HepG2 (cell line): ENCODE measurements at regions not wholly inside any gene's neighbourhood (a gene's known extent, or its start where the extent isn't known, plus 50 kb on each side); places are given as distances from the start of the nearest gene placed in this dataset.

Source experiments
- ATAC-seq: fragments of 200-7000 bp; cut with Tn5 transposase; 3 replicates; pipeline ENCODE4 v1.9.1; 2020; ENCODE audit warnings: mild to moderate bottlenecking, moderate library complexity
- BruUV-seq: library from RNA; stranded (reverse); fragments of 400-500 nt; replicated peaks from 2 replicates; lab custom pipeline; 2021; lab: Mats Ljungman, UMichigan
- CTCF ChIA-PET: fragments of 300-600 bp; formaldehyde crosslinking; extraction: SDS; loops from one replicate; lab custom pipeline; 2021; ENCODE audit warnings: low total read pairs, inconsistent platforms, low intra/inter-chr PET ratio; lab: Yijun Ruan, JAX
- POLR2A ChIA-PET: fragments of 350-600 bp; sonication (Branson Sonifier 250); formaldehyde crosslinking; loops from one replicate; lab custom pipeline; 2020; ENCODE audit warnings: antibody characterized with exemption, inconsistent platforms; lab: Yijun Ruan, JAX
- DNase-seq: peaks from one replicate; pipeline ENCODE4 v3.0.0-alpha.2; 2015; ENCODE audit warnings: low spot score
- FAIRE-seq: peaks from 3 replicates; lab custom pipeline; 2011; peaks lifted over from hg19 to GRCh38; lab: Jason Lieb, UNC
- H2AFZ ChIP-seq: one replicate; pipeline ENCODE4 v1.6.1; 2011; ENCODE audit warnings: low read length, inconsistent platforms
- H3K27ac ChIP-seq: fragments of 300-600 bp; 3 replicates; pipeline ENCODE4 v1.8.0; 2011; ENCODE audit warnings: mixed run types, mild to moderate bottlenecking, mixed read lengths, low read length, inconsistent platforms; ENCODE audit not compliant: insufficient read depth; ENCODE audit errors: extremely low read length
- H3K27me3 ChIP-seq, 2 experiments: fragments of 200-600 bp in 1 of 2; 2 replicates in 1 of 2; 3 replicates in 1 of 2; pipeline versions ENCODE4 v1.6.0 to v1.8.0; 2011; ENCODE audit warnings: low read length in 2 of 2, mild to moderate bottlenecking in 2 of 2, moderate library complexity in 2 of 2, inconsistent platforms in 1 of 2; ENCODE audit not compliant: insufficient read depth in 2 of 2, control insufficient read depth in 1 of 2
- H3K36me3 ChIP-seq, 2 experiments: fragments of 200-600 bp in 1 of 2; replicated peaks in 1 of 2; 2 replicates in 1 of 2; 3 replicates in 1 of 2; pipeline versions ENCODE4 v1.5.1 to v1.8.0; 2011; ENCODE audit warnings: low read length in 2 of 2, inconsistent platforms in 1 of 2; ENCODE audit not compliant: insufficient read depth in 2 of 2, control insufficient read depth in 1 of 2
- H3K4me1 ChIP-seq: 2 replicates; pipeline ENCODE4 v1.5.1; 2012; ENCODE audit warnings: low read length, inconsistent platforms; ENCODE audit not compliant: insufficient read depth
- H3K4me2 ChIP-seq: 2 replicates; pipeline ENCODE4 v1.6.0; 2011; ENCODE audit warnings: low read depth, low read length, inconsistent platforms
- H3K4me3 ChIP-seq, 3 experiments: fragments of 200-600 bp in 1 of 3; sonication (generic), shearing (Covaris generic) in 1 of 3; replicated peaks in 1 of 3; 2 replicates each; pipeline ENCODE4 v1.5.1; 2011 to 2016; ENCODE audit warnings: low read length in 3 of 3, inconsistent platforms in 2 of 3, low read depth in 2 of 3, mild to moderate bottlenecking in 2 of 3, control low read depth in 1 of 3, mixed read lengths in 1 of 3; ENCODE audit not compliant: insufficient read depth in 1 of 3
- H3K79me2 ChIP-seq: one replicate; pipeline ENCODE4 v1.6.1; 2011; ENCODE audit warnings: low read length, inconsistent platforms; ENCODE audit not compliant: insufficient read depth
- H3K9ac ChIP-seq: 2 replicates; pipeline ENCODE4 v1.6.0; 2011; ENCODE audit warnings: mild to moderate bottlenecking, low read depth, low read length, inconsistent platforms; ENCODE audit not compliant: insufficient read depth
- H3K9me3 ChIP-seq: 2 replicates; pipeline ENCODE4 v1.5.1; 2012; ENCODE audit warnings: mild to moderate bottlenecking, low read length
- H4K20me1 ChIP-seq: 2 replicates; pipeline ENCODE4 v1.6.0; 2011; ENCODE audit warnings: inconsistent platforms, mild to moderate bottlenecking, low read length, moderate library complexity; ENCODE audit not compliant: insufficient read depth
- AHDC1 ChIP-seq: sonication (generic); formaldehyde crosslinking; IDR thresholded peaks from 2 replicates; pipeline ENCODE4 v1.5.1; 2020; ENCODE audit warnings: mild to moderate bottlenecking, missing genetic modification reagents, borderline replicate concordance
- EEA1 ChIP-seq: sonication (generic); formaldehyde crosslinking; IDR thresholded peaks from 2 replicates; pipeline ENCODE4 v1.5.1; 2020; ENCODE audit warnings: mild to moderate bottlenecking, missing genetic modification reagents, borderline replicate concordance
- FOXK2 ChIP-seq: fragments of 450-650 bp; IDR thresholded peaks from 2 replicates; pipeline ENCODE4 v1.6.1; 2016
- FOXO4 ChIP-seq: sonication (generic); formaldehyde crosslinking; conservative IDR thresholded peaks from 2 replicates; pipeline ENCODE4 v1.8.1; 2023; ENCODE audit warnings: missing genetic modification reagents
- JARID2 ChIP-seq: sonication (generic); formaldehyde crosslinking; IDR thresholded peaks from 2 replicates; pipeline ENCODE4 v1.8.1; 2023; ENCODE audit warnings: missing genetic modification reagents, inconsistent platforms; ENCODE audit not compliant: insufficient replicate concordance
- PHF21A ChIP-seq: sonication (generic); formaldehyde crosslinking; IDR thresholded peaks from 2 replicates; pipeline ENCODE4 v1.5.0; 2020; ENCODE audit warnings: mild to moderate bottlenecking, missing genetic modification reagents
- PHF8 ChIP-seq: sonication (generic); formaldehyde crosslinking; IDR thresholded peaks from 2 replicates; pipeline ENCODE4 v1.5.0; 2020; ENCODE audit warnings: missing genetic modification reagents
- SMAD3 ChIP-seq: sonication (generic); formaldehyde crosslinking; IDR thresholded peaks from 2 replicates; pipeline ENCODE4 v1.4.0; 2020; ENCODE audit warnings: missing genetic modification reagents
- ZNF124 ChIP-seq: sonication (generic); formaldehyde crosslinking; IDR thresholded peaks from 2 replicates; pipeline ENCODE4 v1.4.0; 2020; ENCODE audit warnings: missing genetic modification reagents
- ZNF382 ChIP-seq: sonication (generic); formaldehyde crosslinking; IDR thresholded peaks from 2 replicates; pipeline ENCODE4 v1.5.0; 2020; ENCODE audit warnings: missing genetic modification reagents, mild to moderate bottlenecking, borderline replicate concordance
- ZNF556 ChIP-seq: sonication (generic); formaldehyde crosslinking; IDR thresholded peaks from 2 replicates; pipeline ENCODE4 v1.4.0; 2020; ENCODE audit warnings: mild to moderate bottlenecking, missing genetic modification reagents, borderline replicate concordance
- ZNF670 ChIP-seq: sonication (generic); formaldehyde crosslinking; IDR thresholded peaks from 2 replicates; pipeline ENCODE4 v1.8.0; 2022; ENCODE audit warnings: mild to moderate bottlenecking, missing genetic modification reagents, borderline replicate concordance
- ZNF777 ChIP-seq: sonication (generic); formaldehyde crosslinking; IDR thresholded peaks from 2 replicates; pipeline ENCODE4 v1.4.0; 2020; ENCODE audit warnings: missing genetic modification reagents
- ZNF891 ChIP-seq: sonication (generic); formaldehyde crosslinking; IDR thresholded peaks from 2 replicates; pipeline ENCODE4 v1.5.0; 2020; ENCODE audit warnings: mild to moderate bottlenecking, missing genetic modification reagents
- WGBS: methylation state at CpG from one replicate; pipeline ENCODE4 v1.1.6; 2017; ENCODE audit warnings: low lambda C conversion rate; 5-methylcytosine and 5-hydroxymethylcytosine counted together
- in situ Hi-C: cut with HindIII; loops from 2 replicates; pipeline ENCODE4 v1.10.0; 2017; ENCODE audit warnings: low pct_unique_long_range_greater_than_20kb; ENCODE audit not compliant: extremely low pct_ligation_motif_present
- intact Hi-C: fragments of 100-400 bp; cut with micrococcal nuclease; formaldehyde crosslinking; loops from one replicate; pipeline ENCODE4 v1.10.0; 2022; ENCODE audit not compliant: unreplicated experiment

GRCh38 chr5:13276156-13276555 lies 668.3 kb downstream of the DNAH5 start:
- no peak overlapping the region for H3K4me3 ChIP-seq
- in situ Hi-C loops, result no loop called here
- ATAC-seq, result no peak
- H3K9me3 ChIP-seq, result peaks cover 85% of the 10 kb centered on the region
- no peak overlapping the region for H2AFZ ChIP-seq
- H3K27ac ChIP-seq, result no peak overlapping the region
- no peaks in the 10 kb centered on the region for H3K4me1 ChIP-seq
- CTCF ChIA-PET, result no interaction called here
- no peaks in the 10 kb centered on the region for H4K20me1 ChIP-seq
- TF ChIP-seq JARID2 (CRISPR knock-in tag), result no peak
- no peak for TF ChIP-seq FOXK2
- no peak for TF ChIP-seq ZNF670 (CRISPR knock-in tag)
- no peak for TF ChIP-seq SMAD3
- TF ChIP-seq ZNF777 (CRISPR knock-in tag), result no peak
- TF ChIP-seq, all 625 proteins: peak for 0
- H3K27me3 ChIP-seq, result no peaks in the 10 kb centered on the region
- WGBS, result 0% methylated on average over 1 of the region's 1 CpG
- BruUV-seq, result no TSS peak
- no peak overlapping the region for H3K9ac ChIP-seq
- DNase-seq (no peak), FAIRE-seq (no peak)
- H3K4me2 ChIP-seq, result no peak overlapping the region
- POLR2A ChIA-PET, result no interaction called here
- H3K79me2 ChIP-seq, result no peaks in the 10 kb centered on the region
- intact Hi-C loops, result no loop called here
- no peaks in the 10 kb centered on the region for H3K36me3 ChIP-seq

GRCh38 chr5:13263701-13264100 lies 680.8 kb downstream of the DNAH5 start:
- H2AFZ ChIP-seq, result no peak overlapping the region
- FAIRE-seq, result no peak
- POLR2A ChIA-PET, result no interaction called here
- H3K4me2 ChIP-seq, result no peak overlapping the region
- CTCF ChIA-PET, result no interaction called here
- H3K79me2 ChIP-seq, result no peaks in the 10 kb centered on the region
- intact Hi-C loops (no loop called here), in situ Hi-C loops (no loop called here)
- DNase-seq, result no peak
- H3K4me3 ChIP-seq, result no peak overlapping the region
- no peaks in the 10 kb centered on the region for H4K20me1 ChIP-seq
- H3K9ac ChIP-seq, result no peak overlapping the region
- ATAC-seq, result no peak
- H3K9me3 ChIP-seq, result peaks cover 66% of the 10 kb centered on the region
- H3K36me3 ChIP-seq, result no peaks in the 10 kb centered on the region
- H3K27ac ChIP-seq, result no peak overlapping the region
- H3K4me1 ChIP-seq, result no peaks in the 10 kb centered on the region
- WGBS, result 21% methylated on average over 1 of the region's 1 CpG
- no TSS peak for BruUV-seq
- no peaks in the 10 kb centered on the region for H3K27me3 ChIP-seq
- no peak for TF ChIP-seq PHF21A (CRISPR knock-in tag)
- no peak for TF ChIP-seq EEA1 (CRISPR knock-in tag)
- no peak for TF ChIP-seq ZNF382
- no peak for TF ChIP-seq FOXO4
- TF ChIP-seq ZNF124 (CRISPR knock-in tag), result no peak
- TF ChIP-seq ZNF556 (CRISPR knock-in tag), result no peak
- no peak for TF ChIP-seq AHDC1
- TF ChIP-seq PHF8 (CRISPR knock-in tag), result no peak
- TF ChIP-seq ZNF891 (CRISPR knock-in tag), result no peak
